DOHH2 (cell line): ENCODE measurements at regions not wholly inside any gene's neighbourhood (a gene's known extent, or its start where the extent isn't known, plus 50 kb on each side); places are given as distances from the start of the nearest gene placed in this dataset.
"Not testable (repeated sequence)": the region's sequence is repeated elsewhere in the genome, so short reads cannot be mapped to it uniquely, and the experiment has no call there.

Experiments
- H3F3A ChIP-seq: fragments of 200-600 bp; sonication (generic), shearing (Covaris generic); 2 replicates; pipeline ENCODE4 v1.6.0; 2016; ENCODE audit warnings: antibody characterized with exemption, mild to moderate bottlenecking; ENCODE audit not compliant: control insufficient read depth, insufficient read depth
- H3K27ac ChIP-seq: fragments of 200-600 bp; sonication (generic); 2 replicates; pipeline ENCODE4 v1.5.1; 2014; ENCODE audit warnings: low read depth, mild to moderate bottlenecking, low read length, moderate library complexity
- H3K27me3 ChIP-seq: fragments of 200-600 bp; sonication (generic); 2 replicates; pipeline ENCODE4 v1.6.1; 2014; ENCODE audit warnings: mild to moderate bottlenecking, low read length, mixed read lengths; ENCODE audit not compliant: control insufficient read depth
- H3K36me3 ChIP-seq: fragments of 200-600 bp; sonication (generic); 2 replicates; pipeline ENCODE4 v1.6.1; 2014; ENCODE audit warnings: mild to moderate bottlenecking, low read length, moderate library complexity, mixed read lengths; ENCODE audit not compliant: control insufficient read depth
- H3K4me1 ChIP-seq: fragments of 200-600 bp; sonication (generic); 2 replicates; pipeline ENCODE4 v1.6.1; 2014; ENCODE audit warnings: mild to moderate bottlenecking, low read length, mixed read lengths; ENCODE audit not compliant: control insufficient read depth
- H3K4me2 ChIP-seq: fragments of 200-600 bp; sonication (generic); 2 replicates; pipeline ENCODE4 v1.6.0; 2014; ENCODE audit warnings: mild to moderate bottlenecking, low read length, moderate library complexity
- H3K4me3 ChIP-seq: fragments of 200-600 bp; sonication (generic); 2 replicates; pipeline ENCODE4 v1.5.1; 2014; ENCODE audit warnings: mild to moderate bottlenecking, low read length, mixed read lengths
- H3K79me2 ChIP-seq: fragments of 200-600 bp; sonication (generic); 2 replicates; pipeline ENCODE4 v1.6.1; 2014; ENCODE audit warnings: mild to moderate bottlenecking, low read length, mixed read lengths; ENCODE audit not compliant: control insufficient read depth
- H3K9me2 ChIP-seq: fragments of 200-600 bp; sonication (generic); replicated peaks from 2 replicates; pipeline ENCODE4 v1.6.1; 2014; ENCODE audit warnings: mild to moderate bottlenecking, low read length, mixed read lengths; ENCODE audit not compliant: control insufficient read depth
- H3K9me3 ChIP-seq: fragments of 200-600 bp; sonication (generic); 2 replicates; pipeline ENCODE4 v1.6.1; 2014; ENCODE audit warnings: antibody characterized with exemption, low read length, mixed read lengths; ENCODE audit not compliant: control insufficient read depth, insufficient read depth
- H4K20me1 ChIP-seq: fragments of 200-600 bp; sonication (generic); 2 replicates; pipeline ENCODE4 v1.6.0; 2014; ENCODE audit warnings: low read depth, mild to moderate bottlenecking, antibody characterized with exemption, low read length, moderate library complexity; ENCODE audit not compliant: control insufficient read depth, insufficient read depth
- CTCF ChIP-seq: fragments of 200-600 bp; sonication (generic); IDR thresholded peaks from one replicate; pipeline ENCODE4 v1.5.1; 2014; ENCODE audit warnings: antibody characterized with exemption, mild to moderate bottlenecking, low read depth, low read length; ENCODE audit not compliant: poor library complexity, severe bottlenecking
- EZH2phosphoT487 ChIP-seq: fragments of 200-600 bp; sonication (generic); IDR thresholded peaks from 2 replicates; pipeline ENCODE4 v1.6.1; 2017; ENCODE audit warnings: borderline replicate concordance, mild to moderate bottlenecking, antibody characterized with exemption, low read length, moderate library complexity, mixed read lengths

DNA sequence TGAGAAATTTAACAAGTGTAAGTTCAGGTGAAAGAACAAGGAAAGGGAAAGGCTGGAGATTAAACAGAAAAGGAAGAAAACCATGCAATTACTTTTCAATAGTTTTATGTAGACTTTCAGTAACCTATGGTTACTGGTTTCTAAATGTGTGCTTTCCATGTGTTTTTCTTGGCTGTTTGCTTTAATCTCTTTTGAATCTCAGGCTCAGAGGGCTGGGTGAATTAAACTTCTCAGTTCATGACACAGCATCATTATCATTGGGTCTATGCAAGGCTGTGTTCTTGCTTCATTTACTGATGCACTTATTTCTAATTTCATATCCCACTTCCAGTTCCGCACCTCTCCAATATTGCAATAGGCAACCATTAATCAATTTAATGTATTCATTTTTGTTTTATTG lies 266.5 kb upstream of the UGT8 start:
- no peak overlapping the region for H3K4me2 ChIP-seq
- no peaks in the 10 kb centered on the region for H3K36me3 ChIP-seq
- H3K9me3 ChIP-seq: no peaks in the 10 kb centered on the region
- no peak overlapping the region for H3K4me3 ChIP-seq
- no peaks in the 10 kb centered on the region for H4K20me1 ChIP-seq
- no peaks in the 10 kb centered on the region for H3K27me3 ChIP-seq
- no peaks in the 10 kb centered on the region for H3K4me1 ChIP-seq
- no peaks in the 10 kb centered on the region for H3K79me2 ChIP-seq
- no peaks in the 10 kb centered on the region for H3K9me2 ChIP-seq
- no peaks in the 10 kb centered on the region for H3F3A ChIP-seq
- H3K27ac ChIP-seq: no peak overlapping the region
- no peak for TF ChIP-seq CTCF
- TF ChIP-seq EZH2phosphoT487: no peak

DNA sequence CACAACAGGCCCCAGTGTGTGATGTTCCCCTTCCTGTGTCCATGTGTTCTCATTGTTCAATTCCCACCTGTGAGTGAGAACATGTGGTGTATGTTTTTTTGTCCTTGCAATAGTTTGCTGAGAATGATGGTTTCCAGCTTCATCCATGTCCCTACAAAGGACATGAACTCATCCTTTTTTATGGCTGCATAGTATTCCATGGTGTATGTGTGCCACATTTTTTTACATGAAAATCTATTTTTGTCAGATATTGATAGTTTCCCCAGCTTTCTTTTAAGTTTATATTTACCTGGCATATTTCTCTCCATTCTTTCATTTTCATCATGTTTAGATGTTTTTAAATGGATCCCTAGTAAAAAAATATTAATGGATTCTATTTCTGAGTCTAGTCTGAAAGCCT lies 264.2 kb upstream of the UGT8 start:
- H3F3A ChIP-seq, H3K4me3 ChIP-seq, H3K27ac ChIP-seq: not testable (repeated sequence)

GRCh38 chr4:114334884-114335330 lies 263.7 kb upstream of the UGT8 start:
- no peaks in the 10 kb centered on the region for H4K20me1 ChIP-seq
- no peak overlapping the region for H3K4me2 ChIP-seq
- H3K36me3 ChIP-seq: no peaks in the 10 kb centered on the region
- H3F3A ChIP-seq: no peaks in the 10 kb centered on the region
- H3K9me2 ChIP-seq: no peaks in the 10 kb centered on the region
- H3K4me1 ChIP-seq: no peaks in the 10 kb centered on the region
- H3K4me3 ChIP-seq: no peak overlapping the region
- TF ChIP-seq CTCF: no peak
- no peak for TF ChIP-seq EZH2phosphoT487
- H3K79me2 ChIP-seq: no peaks in the 10 kb centered on the region
- H3K9me3 ChIP-seq: no peaks in the 10 kb centered on the region
- no peak overlapping the region for H3K27ac ChIP-seq
- H3K27me3 ChIP-seq: no peaks in the 10 kb centered on the region

More for the DNA sequence above, 264.2 kb upstream of the UGT8 start:
- not testable (repeated sequence) for H3K9me3 ChIP-seq, H3K36me3 ChIP-seq, H4K20me1 ChIP-seq, H3K4me2 ChIP-seq, H3K9me2 ChIP-seq, H3K79me2 ChIP-seq, H3K27me3 ChIP-seq, H3K4me1 ChIP-seq

DNA sequence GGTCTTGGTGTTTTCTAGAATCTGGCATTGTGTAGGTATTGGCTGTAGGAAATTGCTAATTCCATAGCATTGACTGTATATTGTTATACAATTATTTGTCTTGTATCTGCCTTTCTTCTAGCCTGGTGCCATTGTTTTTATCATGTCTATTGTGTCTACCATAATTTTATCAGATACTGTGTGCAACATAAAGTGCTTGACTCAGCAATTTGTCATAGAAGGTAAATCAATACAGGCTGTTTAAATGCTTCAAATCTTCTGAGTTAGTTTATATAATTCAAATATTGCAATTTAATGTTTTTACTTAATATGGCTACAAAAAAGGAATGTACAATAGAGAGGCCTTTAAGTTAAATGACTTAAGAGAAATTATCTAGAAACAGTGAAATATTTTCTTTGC lies 263.3 kb upstream of the UGT8 start:
- no peak overlapping the region for H3K27ac ChIP-seq
- no peaks in the 10 kb centered on the region for H3K27me3 ChIP-seq
- H3K4me3 ChIP-seq: no peak overlapping the region
- TF ChIP-seq CTCF (no peak), EZH2phosphoT487 (no peak)
- no peaks in the 10 kb centered on the region for H3K9me2 ChIP-seq
- H3K9me3 ChIP-seq: no peaks in the 10 kb centered on the region
- H4K20me1 ChIP-seq: no peaks in the 10 kb centered on the region
- H3K4me1 ChIP-seq: no peaks in the 10 kb centered on the region
- no peaks in the 10 kb centered on the region for H3F3A ChIP-seq
- H3K79me2 ChIP-seq: no peaks in the 10 kb centered on the region
- H3K4me2 ChIP-seq: no peak overlapping the region
- H3K36me3 ChIP-seq: no peaks in the 10 kb centered on the region
